ENCODE measurements at regions not wholly inside any gene's neighbourhood (a gene's known extent, or its start where the extent isn't known, plus 50 kb on each side); places are given as distances from the start of the nearest gene placed in this dataset.

DNA sequence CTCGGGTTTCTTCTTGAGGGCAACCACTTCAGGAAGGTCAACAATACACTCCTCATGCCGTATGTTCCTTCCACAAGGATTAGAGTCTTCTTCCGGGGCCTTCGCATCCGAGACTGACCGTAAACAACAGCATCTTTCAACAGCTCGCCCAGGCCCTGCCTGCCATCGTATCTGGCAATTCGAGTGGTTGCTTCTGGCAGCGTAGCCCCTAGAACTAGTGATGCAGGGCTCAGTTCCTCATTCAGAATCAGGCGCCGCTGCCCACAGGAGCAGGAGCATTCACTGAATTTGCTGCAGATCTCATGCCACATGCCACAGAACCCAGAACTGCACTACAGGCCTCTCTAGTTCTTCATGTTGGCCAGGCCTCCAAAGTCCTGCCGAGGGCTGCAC lies 59.0 kb upstream of the AFDN start:
- ChIA-PET POLR2A (interaction anchor here (0.9 kb wide), 1 partner anchor 11 kb away, joined by 3 read pairs; no protein-coding TSS in a partner anchor), CTCF (ENCODE audit: low intra/inter-chr PET ratio, low total read pairs) (no interaction called here)
- Histone ChIP-seq H2AFZ (ENCODE audit: low read length) (no peak overlapping the region), H3K27ac (ENCODE audit: extremely low read length, insufficient read depth, low read length) (no peak overlapping the region), H3K27me3 (ENCODE audit: control insufficient read depth in 1 of 2, insufficient read depth in 2 of 2, low read length in 2 of 2) (no peaks in the 10 kb centered on the region; a peak in 1 of 5 replicates), H3K9me3 (ENCODE audit: low read length) (no peaks in the 10 kb centered on the region), H3K36me3 (replicated peaks in 1 of 2; ENCODE audit: control insufficient read depth in 1 of 2, insufficient read depth in 2 of 2, low read length in 2 of 2) (no peaks in the 10 kb centered on the region), H3K4me3 (replicated peaks in 1 of 3; ENCODE audit: insufficient read depth in 1 of 3, low read depth in 2 of 3, low read length in 3 of 3) (no peak overlapping the region), H3K79me2 (ENCODE audit: insufficient read depth, low read length) (no peaks in the 10 kb centered on the region), H3K4me2 (ENCODE audit: low read depth, low read length) (no peak overlapping the region), H3K4me1 (ENCODE audit: insufficient read depth, low read length) (peaks cover 36% of the 10 kb centered on the region), H3K9ac (ENCODE audit: insufficient read depth, low read depth, low read length) (no peak overlapping the region), H4K20me1 (ENCODE audit: insufficient read depth, low read length) (no peaks in the 10 kb centered on the region)
- TF ChIP-seq WIZ (CRISPR knock-in tag; IDR thresholded peaks at IDR 0.05) (no peak), ZFP90 (CRISPR knock-in tag; IDR thresholded peaks at IDR 0.05; ENCODE audit: borderline replicate concordance) (no peak), FOXJ3 (CRISPR knock-in tag; IDR thresholded peaks at IDR 0.05; ENCODE audit: borderline replicate concordance) (no peak), MIXL1 (CRISPR knock-in tag; IDR thresholded peaks at IDR 0.05) (no peak), RFXANK (CRISPR knock-in tag; IDR thresholded peaks at IDR 0.05) (no peak), PRDM10 (CRISPR knock-in tag; IDR thresholded peaks at IDR 0.05; ENCODE audit: low read depth) (no peak), ZBTB1 (CRISPR knock-in tag; IDR thresholded peaks at IDR 0.05; ENCODE audit: borderline replicate concordance) (no peak), DPF2 (CRISPR knock-in tag; IDR thresholded peaks at IDR 0.05; ENCODE audit: borderline replicate concordance, low read depth) (no peak), ZNF225 (CRISPR knock-in tag; IDR thresholded peaks at IDR 0.05) (no peak), ADNP (CRISPR knock-in tag; IDR thresholded peaks at IDR 0.05) (no peak), SIX4 (CRISPR knock-in tag; IDR thresholded peaks at IDR 0.05) (no peak)
- 97% methylated on average over 13 of the region's 13 CpGs for WGBS (ENCODE audit: low lambda C conversion rate)
- intact Hi-C loops (cut with micrococcal nuclease; ENCODE audit: unreplicated experiment) = no loop called here
- FAIRE-seq = no peak
- no peak for ATAC-seq
- no TSS peak for BruUV-seq (replicated peaks)
- no peak for DNase-seq (ENCODE audit: low spot score)
- in situ Hi-C loops (cut with HindIII; ENCODE audit: extremely low pct_ligation_motif_present, low pct_unique_long_range_greater_than_20kb) = no loop called here
